ENCODE measurements at regions not wholly inside any gene's neighbourhood (a gene's known extent, or its start where the extent isn't known, plus 50 kb on each side); places are given as distances from the start of the nearest gene placed in this dataset.

GRCh38 chr3:159030886-159031679 is 229.2 kb downstream of the MFSD1 start:
- Histone ChIP-seq H3K27ac (no peak overlapping the region), H3K4me3 (no peak overlapping the region), H3K9me3 (no peaks in the 10 kb centered on the region), H3K4me1 (no peaks in the 10 kb centered on the region), H3K27me3 (no peaks in the 10 kb centered on the region), H3K36me3 (no peaks in the 10 kb centered on the region)
- WGBS, 2 donors = 42 to 43% methylated on average over 6 of the region's 6 CpGs
- intact Hi-C loops (cut with DNase I) = no loop called here
- no peak for DNase-seq
- TF ChIP-seq, protein P1, sequence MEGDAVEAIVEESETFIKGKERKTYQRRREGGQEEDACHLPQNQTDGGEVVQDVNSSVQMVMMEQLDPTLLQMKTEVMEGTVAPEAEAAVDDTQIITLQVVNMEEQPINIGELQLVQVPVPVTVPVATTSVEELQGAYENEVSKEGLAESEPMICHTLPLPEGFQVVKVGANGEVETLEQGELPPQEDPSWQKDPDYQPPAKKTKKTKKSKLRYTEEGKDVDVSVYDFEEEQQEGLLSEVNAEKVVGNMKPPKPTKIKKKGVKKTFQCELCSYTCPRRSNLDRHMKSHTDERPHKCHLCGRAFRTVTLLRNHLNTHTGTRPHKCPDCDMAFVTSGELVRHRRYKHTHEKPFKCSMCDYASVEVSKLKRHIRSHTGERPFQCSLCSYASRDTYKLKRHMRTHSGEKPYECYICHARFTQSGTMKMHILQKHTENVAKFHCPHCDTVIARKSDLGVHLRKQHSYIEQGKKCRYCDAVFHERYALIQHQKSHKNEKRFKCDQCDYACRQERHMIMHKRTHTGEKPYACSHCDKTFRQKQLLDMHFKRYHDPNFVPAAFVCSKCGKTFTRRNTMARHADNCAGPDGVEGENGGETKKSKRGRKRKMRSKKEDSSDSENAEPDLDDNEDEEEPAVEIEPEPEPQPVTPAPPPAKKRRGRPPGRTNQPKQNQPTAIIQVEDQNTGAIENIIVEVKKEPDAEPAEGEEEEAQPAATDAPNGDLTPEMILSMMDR (IDR thresholded peaks at IDR 0.05) = no peak
- TF ChIP-seq POLR2A (IDR thresholded peaks at IDR 0.05) = no peak

DNA sequence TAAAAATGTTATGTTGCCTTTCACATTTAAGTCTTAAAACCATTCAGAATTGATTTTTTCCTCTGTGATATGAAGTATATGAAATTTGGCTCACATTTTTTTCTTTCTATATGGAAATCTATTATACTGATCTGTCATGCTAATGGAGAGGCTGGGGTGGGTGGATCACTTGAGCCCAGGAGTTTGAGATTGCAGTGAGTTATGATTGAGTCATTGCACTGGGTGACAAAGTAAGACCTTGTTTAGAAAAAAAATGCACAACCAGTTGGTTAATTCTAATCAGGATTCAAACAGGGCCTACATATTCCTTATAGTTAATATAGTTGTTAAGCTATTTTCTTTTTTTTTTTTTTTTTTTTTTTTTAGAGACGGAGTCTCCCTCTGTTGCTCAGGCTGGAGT is 230.5 kb downstream of the MFSD1 start:
- no peak overlapping the region for H3K27ac ChIP-seq
- TF ChIP-seq, protein P1 (IDR thresholded peaks at IDR 0.05) = no peak
- no peak for TF ChIP-seq POLR2A (IDR thresholded peaks at IDR 0.05)
- no peaks in the 10 kb centered on the region for H3K9me3 ChIP-seq
- H3K4me3 ChIP-seq = no peak overlapping the region
- WGBS, 2 donors = 100% methylated on average over 1 of the region's 1 CpG
- no peaks in the 10 kb centered on the region for H3K27me3 ChIP-seq
- no peaks in the 10 kb centered on the region for H3K4me1 ChIP-seq
- DNase-seq = no peak
- intact Hi-C loops (cut with DNase I) = no loop called here
- H3K36me3 ChIP-seq = no peaks in the 10 kb centered on the region

DNA sequence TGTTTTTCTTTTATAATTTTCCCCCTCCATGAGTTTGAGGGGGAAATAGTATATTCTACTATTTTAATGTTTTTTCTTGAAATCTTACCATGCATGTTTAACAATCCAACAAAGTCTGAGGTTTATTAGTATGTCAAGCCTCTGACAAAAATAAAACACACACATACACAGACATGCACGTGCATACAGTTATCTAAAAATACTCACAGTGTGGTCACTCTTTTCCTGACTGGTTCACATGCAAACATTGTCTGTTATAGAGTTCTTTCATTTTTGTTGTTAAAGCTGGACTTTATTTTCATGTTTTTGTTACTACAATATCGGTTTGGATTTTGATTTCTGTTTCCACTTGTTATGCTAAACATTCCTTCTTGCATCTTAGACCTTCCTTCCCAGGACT is 236.6 kb downstream of the MFSD1 start:
- Histone ChIP-seq H3K4me1 (no peaks in the 10 kb centered on the region), H3K27me3 (no peaks in the 10 kb centered on the region), H3K27ac (no peak overlapping the region), H3K36me3 (no peaks in the 10 kb centered on the region), H3K9me3 (no peaks in the 10 kb centered on the region), H3K4me3 (no peak overlapping the region)
- WGBS, 2 donors = 36 to 41% methylated on average over 2 of the region's 2 CpGs
- TF ChIP-seq POLR2A (IDR thresholded peaks at IDR 0.05) = no peak
- TF ChIP-seq, protein P1 (IDR thresholded peaks at IDR 0.05) = no peak
- no peak for DNase-seq
- intact Hi-C loops (cut with DNase I) = no loop called here

GRCh38 chr3:159039286-159039685 is 237.4 kb downstream of the MFSD1 start:
- WGBS, 2 donors = 42 to 52% methylated on average over 2 of the region's 2 CpGs
- no peak for TF ChIP-seq POLR2A (IDR thresholded peaks at IDR 0.05)
- TF ChIP-seq, protein P1 (IDR thresholded peaks at IDR 0.05) = no peak

GRCh38 chr3:159045279-159045885 is 243.5 kb downstream of the MFSD1 start:
- 17 to 45% methylated on average over 5 of the region's 5 CpGs for WGBS, 2 donors
- Histone ChIP-seq H3K36me3 (no peaks in the 10 kb centered on the region), H3K4me3 (no peak overlapping the region), H3K4me1 (no peaks in the 10 kb centered on the region), H3K27ac (no peak overlapping the region), H3K27me3 (no peaks in the 10 kb centered on the region), H3K9me3 (no peaks in the 10 kb centered on the region)
- DNase-seq = no peak
- intact Hi-C loops (cut with DNase I) = no loop called here
- TF ChIP-seq, protein P1 (IDR thresholded peaks at IDR 0.05) = no peak
- TF ChIP-seq POLR2A (IDR thresholded peaks at IDR 0.05) = no peak

More at GRCh38 chr3:159039286-159039685, 237.4 kb downstream of the MFSD1 start:
- Histone ChIP-seq H3K4me3 (no peak overlapping the region), H3K27ac (no peak overlapping the region), H3K36me3 (no peaks in the 10 kb centered on the region), H3K27me3 (no peaks in the 10 kb centered on the region), H3K9me3 (no peaks in the 10 kb centered on the region), H3K4me1 (no peaks in the 10 kb centered on the region)
- no peak for DNase-seq
- intact Hi-C loops (cut with DNase I) = no loop called here
